Stimulated activated CD4-positive, alpha-beta T cell treated with anti-CD3 and anti-CD28 coated beads, Interleukin-1b, Interleukin-23, amount 100 ng/mL, for 1 hour (primary cell): ENCODE measurements at regions not wholly inside any gene's neighbourhood (a gene's known extent, or its start where the extent isn't known, plus 50 kb on each side); places are given as distances from the start of the nearest gene placed in this dataset.

ENCODE experiments used
- DNase-seq, 2 donors: peaks; one replicate each; pipeline ENCODE4 v3.0.0-alpha.2; 2020; ENCODE audit warnings: low read depth in 2 of 2

GRCh38 chr16:89027281-89027680 lies 50.3 kb upstream of the CBFA2T3 start:
- no peak for DNase-seq

GRCh38 chr16:89031715-89032659 lies 55.0 kb upstream of the CBFA2T3 start:
- peak in 1 of 2 donors; percentile 10 for DNase-seq

- DNase-seq: no peak
These were observed 56.3 kb upstream of the CBFA2T3 start for GRCh38 chr16:89033304-89033703.

- DNase-seq: no peak
These were observed 57.0 kb upstream of the CBFA2T3 start for GRCh38 chr16:89033796-89034572.

- DNase-seq: no peak
These were observed 57.6 kb upstream of the CBFA2T3 start for GRCh38 chr16:89034573-89034961.

- no peak for DNase-seq
These were observed 58.1 kb upstream of the CBFA2T3 start for GRCh38 chr16:89034971-89035668.

- DNase-seq: no peak
These were observed 57.7 kb upstream of the ACSF3 start for GRCh38 chr16:89035669-89036570.

GRCh38 chr16:89036776-89037175 lies 56.9 kb upstream of the ACSF3 start:
- no peak for DNase-seq

GRCh38 chr16:89037261-89038152 lies 56.1 kb upstream of the ACSF3 start:
- no peak for DNase-seq

- DNase-seq: no peak
These were observed 55.4 kb upstream of the ACSF3 start for GRCh38 chr16:89038221-89038721.

- DNase-seq: no peak
These were observed 54.6 kb upstream of the ACSF3 start for GRCh38 chr16:89038811-89039735.

GRCh38 chr16:89039756-89040155 lies 53.9 kb upstream of the ACSF3 start:
- no peak for DNase-seq

GRCh38 chr16:89040391-89040790 lies 53.3 kb upstream of the ACSF3 start:
- DNase-seq: no peak

- DNase-seq: no peak
These were observed 52.6 kb upstream of the ACSF3 start for GRCh38 chr16:89040861-89041570.

- no peak for DNase-seq
These were observed 51.8 kb upstream of the ACSF3 start for GRCh38 chr16:89041571-89042481.

GRCh38 chr16:89042711-89043551 lies 50.7 kb upstream of the ACSF3 start:
- no peak for DNase-seq
